SK-N-MC (cell line): ENCODE measurements at regions not wholly inside any gene's neighbourhood (a gene's known extent, or its start where the extent isn't known, plus 50 kb on each side); places are given as distances from the start of the nearest gene placed in this dataset.

Experiments
- EZH2 ChIP-seq: fragments of 200-600 bp; sonication (generic); IDR thresholded peaks from one replicate; pipeline ENCODE4 v1.6.1; 2017; ENCODE audit warnings: antibody characterized with exemption
- POLR2AphosphoS5 ChIP-seq: IDR thresholded peaks from 2 replicates; pipeline ENCODE4 v1.6.1; 2012; ENCODE audit warnings: mild to moderate bottlenecking, low read depth, low read length, borderline replicate concordance

GRCh38 chr17:31738067-31738466 lies 121.0 kb downstream of the COPRS start:
- TF ChIP-seq POLR2AphosphoS5, result no peak
- TF ChIP-seq EZH2, result no peak
